OCI-M2 (cell line): ENCODE measurements at regions not wholly inside any gene's neighbourhood (a gene's known extent, or its start where the extent isn't known, plus 50 kb on each side); places are given as distances from the start of the nearest gene placed in this dataset.

Source experiments
- DNase-seq: peaks from one replicate; lab custom pipeline; 2025; ENCODE audit not compliant: unreplicated experiment; lab: John Stamatoyannopoulos, UW

- no peak for DNase-seq
Observed at GRCh38 chr20:50258790-50259483, 68.3 kb downstream of the CEBPB start.

- no peak for DNase-seq
Observed at GRCh38 chr20:50259705-50260478, 69.3 kb downstream of the CEBPB start.

GRCh38 chr20:50260479-50261221 lies 70.0 kb downstream of the CEBPB start:
- DNase-seq, result no peak

- DNase-seq, result no peak
Observed at GRCh38 chr20:50261471-50262212, 71.0 kb downstream of the CEBPB start.

GRCh38 chr20:50263831-50264230 lies 73.2 kb downstream of the CEBPB start:
- no peak for DNase-seq

GRCh38 chr20:50264534-50265145 lies 74.0 kb downstream of the CEBPB start:
- DNase-seq, result no peak

GRCh38 chr20:50265245-50265946 lies 74.8 kb downstream of the CEBPB start:
- DNase-seq, result no peak

GRCh38 chr20:50266293-50267040 lies 75.8 kb downstream of the CEBPB start:
- DNase-seq, result no peak

GRCh38 chr20:50267041-50267865 lies 76.6 kb downstream of the CEBPB start:
- DNase-seq, result no peak

- no peak for DNase-seq
Observed at GRCh38 chr20:50267866-50268219, 77.2 kb downstream of the CEBPB start.

- DNase-seq, result no peak
Observed at GRCh38 chr20:50269091-50270033, 78.7 kb downstream of the CEBPB start.

- DNase-seq, result no peak
Observed at GRCh38 chr20:50270034-50270395, 79.4 kb downstream of the CEBPB start.

- DNase-seq, result no peak
Observed at GRCh38 chr20:50270569-50270968, 79.9 kb downstream of the CEBPB start.

GRCh38 chr20:50271176-50271575 lies 80.5 kb downstream of the CEBPB start:
- no peak for DNase-seq

- no peak for DNase-seq
Observed at GRCh38 chr20:50271612-50272011, 81.0 kb downstream of the CEBPB start.

- DNase-seq, result no peak
Observed at GRCh38 chr20:50272030-50272723, 81.5 kb downstream of the CEBPB start.
